Ovary (tissue), 3 donors: ENCODE measurements at regions not wholly inside any gene's neighbourhood (a gene's known extent, or its start where the extent isn't known, plus 50 kb on each side); places are given as distances from the start of the nearest gene placed in this dataset.

ENCODE experiments used
- CTCF ChIP-seq, 3 donors: fragments of 450-650 bp in 2 of 3; fragments of 200-600 bp in 1 of 3; IDR thresholded peaks; one replicate each; pipeline versions ENCODE4 v1.5.1 to v1.8.0; 2016 to 2022; ENCODE audit warnings: antibody characterized with exemption in 3 of 3, mild to moderate bottlenecking in 1 of 3
- EP300 ChIP-seq: sonication (generic); formaldehyde crosslinking; IDR thresholded peaks from one replicate; pipeline ENCODE4 v1.6.1; 2017; ENCODE audit warnings: antibody characterized with exemption
- POLR2A ChIP-seq: fragments of 450-650 bp; IDR thresholded peaks from one replicate; pipeline ENCODE4 v1.6.1; 2017; ENCODE audit warnings: antibody characterized with exemption, mild to moderate bottlenecking, moderate library complexity
- donor health status: DM: no; HTN: no; CAD: no.

DNA sequence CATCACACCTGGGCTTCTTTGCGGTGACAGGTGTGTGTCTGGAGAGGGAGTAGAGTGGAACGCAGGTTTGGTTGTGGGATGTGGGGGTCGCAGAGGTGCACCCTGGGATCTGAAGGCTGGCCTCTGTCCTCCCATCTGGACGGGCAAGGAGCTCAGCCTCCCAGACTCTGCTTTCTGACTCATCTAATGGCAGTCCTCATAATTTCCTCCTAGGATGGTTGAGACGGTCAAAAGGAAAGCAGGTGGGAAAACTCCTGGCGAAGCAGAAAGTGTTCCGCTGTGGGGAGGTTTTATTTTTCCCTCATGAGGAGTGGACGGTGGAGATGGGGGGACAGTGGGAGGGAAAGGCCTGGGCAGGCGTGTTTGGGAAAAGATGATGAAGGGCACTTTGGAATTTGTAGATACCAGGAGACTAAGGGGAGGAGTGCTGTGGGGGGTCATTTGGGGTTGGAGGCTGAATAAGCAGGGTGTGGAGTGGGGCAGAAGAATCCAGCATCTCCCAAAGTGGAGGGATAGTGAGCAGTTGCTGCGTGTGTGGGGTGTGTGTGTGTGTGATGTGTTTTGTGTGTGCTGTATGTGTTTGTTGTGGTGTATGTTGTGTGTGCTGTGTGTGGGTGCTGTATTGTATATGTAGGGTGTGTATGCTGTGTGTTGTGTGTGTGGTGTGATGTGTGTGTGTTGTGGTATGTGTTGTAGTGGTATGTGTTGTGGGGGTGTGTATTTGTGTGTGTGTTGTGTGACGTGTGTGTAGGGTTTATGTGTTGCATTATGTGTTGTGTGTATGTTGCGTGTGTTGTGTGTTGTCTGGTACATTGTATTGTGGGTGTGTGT is 97.2 kb upstream of the PODXL start:
- TF ChIP-seq CTCF (IDR thresholded peaks at IDR 0.05) (no peak), POLR2A (no peak), EP300 (no peak)
